Heart left ventricle (tissue), 13 donors: ENCODE measurements at regions not wholly inside any gene's neighbourhood (a gene's known extent, or its start where the extent isn't known, plus 50 kb on each side); places are given as distances from the start of the nearest gene placed in this dataset.

Source experiments
- CTCF ChIP-seq, 12 donors: fragments of 200-600 bp; sonication (generic) in 4 of 12; IDR thresholded peaks; one replicate each; pipeline versions ENCODE4 v1.5.0 to v1.8.0; 2018 to 2022; ENCODE audit warnings: antibody characterized with exemption in 12 of 12, mild to moderate bottlenecking in 5 of 12
- POLR2A ChIP-seq, 2 donors: fragments of 450-650 bp; IDR thresholded peaks; one replicate each; pipeline ENCODE4 v1.6.1; 2017; ENCODE audit warnings: antibody characterized with exemption in 2 of 2, mild to moderate bottlenecking in 2 of 2, moderate library complexity in 2 of 2
- donor health status: ischemic (EF 13 %, LVEDD 7.1; RV severe dilation, severe dysfunction).
- donor health status: DM: no; HTN: yes; CAD: no.
- donor health status: DM: no; HTN: no; CAD: no.
- donor health status: ischemic (EF 25% LVEDD 6.9; RV normal size, moderate dysfunction).
- donor health status: ischemic (EF 25% LVEDD 5.7; RV mildly dilated, moderate dysfunction).
- donor health status: ischemic (EF 35%, LVEDD 5.7; RV mildly dilated, moderate dysfunction).
- donor health status: nonischemic (EF 11% LVEDD 7.7; RV severe dilation, severe dysfunction).
- donor health status: DM: yes; HTN: yes; CAD: no.
- donor health status: PGD.
- donor health status: ischemic (EF 29% LVEDD 5.4; RV normal size, mild dysfunction).
- donor health status: nonischemic (EF 23%, LVEDD 6.1; RV moderate dilation, normal function).

GRCh38 chr14:71751264-71751663 lies 181.0 kb upstream of the RGS6 start:
- TF ChIP-seq CTCF (IDR thresholded peaks at IDR 0.05) (no peak), POLR2A (IDR thresholded peaks at IDR 0.05) (no peak)
